ENCODE measurements at regions not wholly inside any gene's neighbourhood (a gene's known extent, or its start where the extent isn't known, plus 50 kb on each side); places are given as distances from the start of the nearest gene placed in this dataset.

- no peak overlapping the region for H3K27ac ChIP-seq
- H3K27me3 ChIP-seq (ENCODE audit: insufficient read depth, low read depth), result no peaks in the 10 kb centered on the region
- no peaks in the 10 kb centered on the region for H4K20me1 ChIP-seq (ENCODE audit: insufficient read depth)
- H2AFZ ChIP-seq (ENCODE audit: low read depth), result no peak overlapping the region
- H3K4me2 ChIP-seq, result no peak overlapping the region
- H3K9ac ChIP-seq, result no peak overlapping the region
- no peaks in the 10 kb centered on the region for H3K79me2 ChIP-seq (ENCODE audit: insufficient read depth, low read depth)
- H3K4me3 ChIP-seq (IDR thresholded peaks at IDR 0.05; ENCODE audit: insufficient read depth, low read depth, low read length), result no peak overlapping the region
- no peak for TF ChIP-seq CTCF (conservative IDR thresholded peaks at IDR 0.05; ENCODE audit: low read depth, low read length)
- peaks cover 10% of the 10 kb centered on the region for H3K4me1 ChIP-seq (ENCODE audit: low read depth, poor library complexity, severe bottlenecking)
- H3K36me3 ChIP-seq (ENCODE audit: insufficient read depth), result no peaks in the 10 kb centered on the region
These were observed 254.8 kb upstream of the CHD6 start for GRCh38 chr20:41872930-41873329.

GRCh38 chr20:41870869-41871462, 252.8 kb upstream of the CHD6 start:
- Histone ChIP-seq H3K36me3 (ENCODE audit: insufficient read depth) (no peaks in the 10 kb centered on the region), H3K9ac (no peak overlapping the region), H3K4me1 (ENCODE audit: low read depth, poor library complexity, severe bottlenecking) (peaks cover 10% of the 10 kb centered on the region), H3K4me3 (IDR thresholded peaks at IDR 0.05; ENCODE audit: insufficient read depth, low read depth, low read length) (no peak overlapping the region), H3K27me3 (ENCODE audit: insufficient read depth, low read depth) (no peaks in the 10 kb centered on the region), H3K4me2 (no peak overlapping the region), H2AFZ (ENCODE audit: low read depth) (no peak overlapping the region), H4K20me1 (ENCODE audit: insufficient read depth) (no peaks in the 10 kb centered on the region), H3K79me2 (ENCODE audit: insufficient read depth, low read depth) (no peaks in the 10 kb centered on the region), H3K27ac (no peak overlapping the region)
- no peak for TF ChIP-seq CTCF (conservative IDR thresholded peaks at IDR 0.05; ENCODE audit: low read depth, low read length)

- Histone ChIP-seq H3K79me2 (ENCODE audit: insufficient read depth, low read depth) (no peaks in the 10 kb centered on the region), H3K27ac (no peak overlapping the region), H3K9ac (no peak overlapping the region), H3K4me1 (ENCODE audit: low read depth, poor library complexity, severe bottlenecking) (no peaks in the 10 kb centered on the region), H3K4me3 (IDR thresholded peaks at IDR 0.05; ENCODE audit: insufficient read depth, low read depth, low read length) (no peak overlapping the region), H4K20me1 (ENCODE audit: insufficient read depth) (no peaks in the 10 kb centered on the region), H3K36me3 (ENCODE audit: insufficient read depth) (no peaks in the 10 kb centered on the region), H3K27me3 (ENCODE audit: insufficient read depth, low read depth) (no peaks in the 10 kb centered on the region), H2AFZ (ENCODE audit: low read depth) (no peak overlapping the region), H3K4me2 (no peak overlapping the region)
- TF ChIP-seq CTCF (conservative IDR thresholded peaks at IDR 0.05; ENCODE audit: low read depth, low read length), result no peak
These were observed 251.1 kb upstream of the CHD6 start for GRCh38 chr20:41869261-41869660.

- TF ChIP-seq CTCF (conservative IDR thresholded peaks at IDR 0.05; ENCODE audit: low read depth, low read length), result no peak
- Histone ChIP-seq H3K4me2 (no peak overlapping the region), H2AFZ (ENCODE audit: low read depth) (no peak overlapping the region), H3K27me3 (ENCODE audit: insufficient read depth, low read depth) (no peaks in the 10 kb centered on the region), H3K36me3 (ENCODE audit: insufficient read depth) (no peaks in the 10 kb centered on the region), H3K27ac (no peak overlapping the region), H3K9ac (no peak overlapping the region), H4K20me1 (ENCODE audit: insufficient read depth) (no peaks in the 10 kb centered on the region), H3K79me2 (ENCODE audit: insufficient read depth, low read depth) (no peaks in the 10 kb centered on the region), H3K4me3 (IDR thresholded peaks at IDR 0.05; ENCODE audit: insufficient read depth, low read depth, low read length) (no peak overlapping the region), H3K4me1 (ENCODE audit: low read depth, poor library complexity, severe bottlenecking) (no peaks in the 10 kb centered on the region)
These were observed 247.8 kb upstream of the CHD6 start for GRCh38 chr20:41865938-41866337.
